Left ventricle myocardium superior (tissue), 1 donor: ENCODE measurements at regions not wholly inside any gene's neighbourhood (a gene's known extent, or its start where the extent isn't known, plus 50 kb on each side); places are given as distances from the start of the nearest gene placed in this dataset.
"Not testable (repeated sequence)": the region's sequence is repeated elsewhere in the genome, so short reads cannot be mapped to it uniquely, and the experiment has no call there.

Experiments used
- ATAC-seq: fragments of 200-7000 bp; cut with Tn5 transposase; one replicate; pipeline ENCODE4 v1.9.1; 2020; ENCODE audit warnings: mild to moderate bottlenecking, moderate library complexity
- DNase-seq: peaks from one replicate; pipeline ENCODE4 v3.0.0-alpha.2; 2020
- intact Hi-C: fragments of 100-400 bp; cut with micrococcal nuclease; formaldehyde crosslinking; loops from one replicate; pipeline ENCODE4 v1.11.0; 2022
- donor health status: DM: no; HTN: yes; CAD: no; lungs with severe emphysema.

DNA sequence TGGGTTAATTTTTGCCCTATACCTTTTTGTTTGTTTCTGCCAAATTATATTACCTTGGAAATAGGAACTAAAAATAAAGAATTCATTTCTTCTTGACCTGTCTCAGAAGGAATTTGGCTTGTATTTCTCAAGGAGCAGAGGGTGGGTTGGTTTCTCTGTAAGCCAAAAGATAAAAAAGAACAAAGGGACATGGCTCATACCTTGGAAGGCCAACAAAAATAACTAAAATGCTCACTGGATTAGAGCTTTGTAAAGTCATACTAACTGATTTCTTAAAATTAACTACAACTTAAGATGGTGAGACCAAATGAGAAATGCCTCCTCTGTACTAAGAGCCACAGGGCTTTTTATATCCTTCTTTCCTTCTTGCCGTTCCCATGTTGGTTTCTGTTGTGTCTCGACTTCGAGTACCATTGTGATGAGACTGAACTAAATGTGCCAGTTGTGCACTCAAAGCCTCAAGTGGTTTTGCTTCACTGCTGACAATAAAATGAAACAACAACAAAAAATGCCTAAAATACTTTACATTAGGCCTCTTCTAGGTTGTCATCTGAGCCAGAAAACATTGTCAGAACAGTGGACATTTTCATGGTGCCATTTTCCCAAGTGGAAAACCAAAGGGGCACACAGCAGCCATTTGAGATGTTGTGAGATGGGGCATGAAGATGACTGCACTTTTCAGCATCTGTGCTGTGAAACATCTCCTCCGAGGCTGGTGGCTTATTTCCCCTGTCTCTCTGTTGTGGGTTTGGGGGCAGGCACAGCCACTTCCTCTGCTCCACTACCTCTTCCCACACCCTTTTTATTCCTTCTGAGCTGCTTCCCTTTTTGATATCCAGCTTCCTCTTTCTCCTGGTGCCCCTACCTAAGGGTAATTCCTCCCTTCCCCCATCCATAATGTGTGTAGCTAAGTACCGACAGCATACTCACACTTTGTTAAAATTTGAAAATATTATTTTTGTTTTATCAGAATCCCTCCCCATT is 51.8 kb upstream of the AGR3 start:
- peak; percentile 29 for ATAC-seq
- intact Hi-C loops = no loop called here
- peak; percentile 30 for DNase-seq

- DNase-seq = no peak
- ATAC-seq = no peak
- intact Hi-C loops = no loop called here
Observed at GRCh38 chr7:16934722-16935340, 53.0 kb upstream of the AGR3 start.

- intact Hi-C loops = no loop called here
- no peak for ATAC-seq
Observed at GRCh38 chr7:16935341-16935735, 53.6 kb upstream of the AGR3 start.

DNA sequence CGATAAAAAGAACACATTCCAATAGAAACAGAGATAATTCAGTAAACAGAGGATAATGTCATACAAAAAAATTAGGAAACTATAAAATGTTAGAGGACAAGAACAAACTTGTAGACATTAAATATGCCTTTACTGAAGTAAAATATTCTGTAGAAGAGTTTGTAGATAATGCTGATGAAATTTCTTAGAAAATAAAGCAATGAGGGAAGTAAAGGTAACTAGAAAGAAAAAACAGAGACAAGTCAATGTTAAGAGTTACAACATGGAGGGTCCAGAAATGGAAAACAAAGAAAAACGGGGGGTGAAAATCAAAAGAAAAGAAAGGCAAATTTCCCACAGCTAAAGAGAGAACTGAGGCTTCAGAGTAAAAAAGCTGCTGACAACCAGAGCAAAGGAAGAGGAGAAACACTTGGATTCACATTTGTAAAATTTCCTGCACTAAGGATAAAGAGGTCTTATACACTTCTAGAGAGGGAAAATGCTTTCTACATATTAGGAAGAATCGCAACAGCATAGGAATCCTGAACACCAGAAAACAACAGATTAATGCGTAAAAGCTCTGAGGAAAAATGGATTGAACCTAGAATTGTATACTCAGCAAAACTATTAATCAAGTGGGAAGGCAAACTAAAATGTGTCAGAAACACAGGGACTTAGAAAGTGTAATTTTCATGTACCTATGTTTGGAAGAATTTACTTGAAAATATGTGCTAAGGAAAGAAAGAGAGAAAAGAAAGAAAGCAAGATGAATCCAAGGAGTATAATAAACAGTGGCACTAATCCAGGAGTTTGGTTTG is 55.0 kb upstream of the AGR3 start:
- intact Hi-C loops = no loop called here
- ATAC-seq = no peak
- DNase-seq = no peak

More at GRCh38 chr7:16935341-16935735, 53.6 kb upstream of the AGR3 start:
- no peak for DNase-seq

DNA sequence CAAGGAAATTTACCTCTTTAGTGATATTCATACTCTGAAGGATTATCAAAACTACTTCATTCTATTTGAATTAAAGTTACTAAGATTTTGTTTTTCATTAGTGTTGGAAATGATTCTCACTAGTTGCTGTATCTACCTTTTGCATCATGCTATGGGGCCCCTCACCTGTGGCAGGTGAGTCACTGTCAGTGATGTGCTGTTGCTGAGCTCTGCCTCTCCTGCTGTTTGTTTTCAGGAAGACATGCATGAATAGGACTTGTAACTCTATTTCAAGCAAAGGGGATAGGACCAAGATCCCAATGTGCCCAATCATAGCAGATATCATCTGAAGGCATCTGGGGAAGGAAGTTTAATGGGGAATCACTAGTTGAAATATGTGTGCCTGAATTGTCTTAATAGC is 57.4 kb upstream of the AGR3 start:
- intact Hi-C loops = no loop called here
- ATAC-seq = no peak

DNA sequence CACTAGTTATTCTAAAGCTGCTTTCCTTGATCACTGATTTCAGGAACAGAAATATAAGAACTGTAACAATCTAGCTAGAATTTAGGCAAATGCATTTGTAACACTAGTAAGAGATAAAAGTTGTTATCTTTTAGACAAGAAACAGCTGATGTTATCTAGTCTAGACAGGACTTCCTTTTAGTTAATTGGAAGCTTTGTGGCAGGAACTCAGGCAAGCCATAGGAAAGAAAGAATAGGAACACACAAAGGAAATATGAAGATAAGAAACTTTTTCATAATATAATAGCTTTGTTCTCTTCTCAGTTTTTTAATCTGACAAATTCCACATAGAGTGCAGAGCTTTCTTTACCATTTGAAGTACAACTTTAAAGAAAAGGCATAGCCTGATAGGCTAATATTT is 59.0 kb upstream of the AGR3 start:
- ATAC-seq = no peak
- DNase-seq = no peak
- intact Hi-C loops = no loop called here

More for the DNA sequence above, 57.4 kb upstream of the AGR3 start:
- DNase-seq = no peak

GRCh38 chr7:16942929-16943509 is 61.2 kb upstream of the AGR3 start:
- intact Hi-C loops = no loop called here
- no peak for ATAC-seq
- DNase-seq = peak; percentile 17

DNA sequence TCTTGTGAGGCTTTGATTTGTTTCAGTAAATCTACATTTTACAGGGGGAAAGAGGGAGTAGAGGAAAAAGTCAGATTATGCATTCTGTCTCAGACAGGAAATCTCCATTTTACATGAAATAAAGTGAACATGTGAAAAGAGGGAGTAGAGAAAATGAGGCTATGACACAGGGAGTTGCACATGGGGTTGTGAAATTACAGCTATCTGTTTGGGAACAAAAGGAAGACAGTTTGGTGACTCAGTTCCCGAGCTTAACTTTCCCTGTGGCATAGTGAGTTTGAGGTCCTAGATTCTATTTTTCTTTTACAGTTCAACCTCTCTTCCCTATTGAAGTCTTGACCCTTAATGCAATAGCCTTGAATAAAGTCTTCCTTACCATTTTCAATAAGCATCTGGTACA is 63.2 kb upstream of the AGR3 start:
- intact Hi-C loops = no loop called here
- ATAC-seq (no peak), DNase-seq (no peak)

- DNase-seq = no peak
- intact Hi-C loops = no loop called here
- ATAC-seq = no peak
Observed at GRCh38 chr7:16945372-16945771, 63.6 kb upstream of the AGR3 start.

DNA sequence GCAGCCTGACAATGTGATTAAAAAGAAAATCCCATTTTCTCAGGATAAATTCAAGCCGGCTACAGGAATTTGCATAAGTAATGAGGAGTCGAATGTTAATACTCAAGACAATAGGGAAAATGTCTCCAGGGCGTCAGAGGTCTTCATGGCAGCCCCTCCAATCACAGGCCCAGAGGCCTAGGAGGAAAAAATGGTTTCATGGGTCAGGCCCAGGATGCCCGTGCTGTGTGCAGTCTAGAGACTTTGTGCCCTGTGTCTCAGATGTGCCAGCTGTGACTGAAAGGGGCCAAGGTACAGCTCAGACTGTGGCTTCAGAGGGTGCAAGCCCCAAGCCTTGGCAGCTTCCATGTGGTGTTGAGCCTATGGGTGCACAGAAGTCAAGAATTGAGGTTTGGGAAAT is 66.3 kb upstream of the AGR3 start:
- intact Hi-C loops, ATAC-seq: not testable (repeated sequence)

GRCh38 chr7:16951483-16952080 is 69.8 kb upstream of the AGR3 start:
- intact Hi-C loops = no loop called here
- ATAC-seq = no peak
- DNase-seq = no peak

More for the DNA sequence above, 66.3 kb upstream of the AGR3 start:
- not testable (repeated sequence) for DNase-seq

DNA sequence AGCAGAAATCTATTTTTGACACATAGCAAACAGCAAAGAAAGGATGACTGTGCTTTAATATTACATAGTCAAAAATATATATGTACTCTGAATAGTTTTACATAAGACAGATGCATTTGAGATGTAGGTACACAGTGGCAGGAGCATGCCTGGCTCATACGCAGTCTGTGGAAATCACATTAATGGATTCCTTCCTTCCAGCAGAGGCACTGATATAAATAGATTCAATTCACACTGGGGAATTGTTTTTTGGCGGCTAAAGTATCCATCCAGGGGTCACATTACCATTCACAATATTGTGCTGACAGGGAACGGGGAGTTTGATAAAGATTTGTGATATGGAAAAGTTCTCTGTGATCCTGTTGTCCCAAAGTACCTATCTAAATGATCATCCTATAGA is 72.5 kb upstream of the AGR3 start:
- intact Hi-C loops = no loop called here
- DNase-seq (no peak), ATAC-seq (peak; percentile 67)

DNA sequence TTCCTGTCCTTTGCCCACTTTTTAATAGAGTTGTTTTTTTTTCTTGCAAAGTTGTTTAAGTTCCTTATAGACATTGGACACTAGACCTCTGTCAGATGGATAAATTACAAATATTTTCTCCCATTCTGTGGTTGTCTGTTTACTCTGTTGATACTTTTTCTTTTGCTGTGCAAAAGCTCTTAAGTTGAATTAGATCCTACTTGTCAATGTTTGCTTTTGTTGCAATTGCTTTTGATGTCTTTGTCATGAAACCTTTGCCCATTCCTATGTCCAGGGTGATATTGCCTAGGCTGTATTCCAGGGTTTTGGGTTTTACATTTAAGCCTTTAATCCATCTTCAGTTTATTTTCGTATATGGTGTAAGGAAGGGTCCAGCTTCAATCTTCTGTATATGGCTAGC is 76.9 kb upstream of the AGR3 start:
- intact Hi-C loops = no loop called here
- no peak for DNase-seq
- no peak for ATAC-seq

DNA sequence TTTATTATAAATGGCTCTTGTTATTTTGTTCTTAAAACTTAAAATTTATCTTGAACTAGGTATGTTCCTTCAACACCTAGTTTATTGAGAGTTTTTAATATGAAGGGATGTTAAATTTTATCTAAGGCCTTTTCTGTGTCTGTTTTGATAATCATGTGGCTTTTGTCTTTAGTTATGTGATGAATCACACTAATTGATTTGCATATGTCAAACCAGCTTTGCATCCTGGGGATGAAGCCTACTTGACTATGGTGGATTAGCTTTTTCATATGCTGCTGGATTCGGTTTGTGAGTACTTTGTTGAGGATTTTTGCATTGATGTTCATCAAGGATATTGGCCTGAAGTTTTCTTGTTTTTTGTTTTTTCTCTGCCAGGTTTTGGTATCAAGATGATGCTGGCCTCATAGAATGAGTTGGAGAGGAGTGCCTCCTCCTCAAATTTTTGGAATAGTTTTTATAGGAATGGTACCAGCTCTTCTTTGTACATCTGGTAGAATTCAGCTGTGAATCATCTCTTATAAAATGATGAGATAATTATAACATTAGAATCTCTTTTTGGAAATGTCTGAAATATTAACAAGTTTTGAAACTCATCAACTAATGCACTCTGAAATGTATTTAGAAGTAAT is 78.7 kb upstream of the AGR3 start:
- intact Hi-C loops = no loop called here
- ATAC-seq (no peak), DNase-seq (no peak)

DNA sequence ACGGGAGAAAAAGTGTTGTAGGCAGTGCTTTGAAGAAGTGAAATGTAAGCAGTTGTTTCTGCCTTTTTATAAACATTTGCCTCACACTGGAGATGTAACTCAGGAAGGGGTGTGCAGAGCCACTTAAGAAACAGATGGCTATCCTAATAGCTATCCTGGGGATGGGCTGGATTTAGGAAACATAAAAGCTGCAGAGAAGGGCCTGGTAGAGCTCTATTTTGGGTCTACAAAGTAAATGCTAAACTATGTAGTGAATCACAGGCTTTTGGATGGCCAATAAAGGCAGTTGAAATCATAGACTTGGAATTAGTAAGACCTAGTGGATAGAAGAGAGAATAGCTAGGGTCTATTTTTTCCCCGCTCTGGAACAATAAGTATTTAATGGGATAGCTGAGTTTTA is 79.9 kb upstream of the AGR3 start:
- no peak for ATAC-seq

GRCh38 chr7:16963044-16963443 is 81.3 kb upstream of the AGR3 start:
- intact Hi-C loops = no loop called here
- DNase-seq (no peak), ATAC-seq (no peak)

More for the DNA sequence above, 79.9 kb upstream of the AGR3 start:
- intact Hi-C loops = no loop called here
- DNase-seq = no peak

DNA sequence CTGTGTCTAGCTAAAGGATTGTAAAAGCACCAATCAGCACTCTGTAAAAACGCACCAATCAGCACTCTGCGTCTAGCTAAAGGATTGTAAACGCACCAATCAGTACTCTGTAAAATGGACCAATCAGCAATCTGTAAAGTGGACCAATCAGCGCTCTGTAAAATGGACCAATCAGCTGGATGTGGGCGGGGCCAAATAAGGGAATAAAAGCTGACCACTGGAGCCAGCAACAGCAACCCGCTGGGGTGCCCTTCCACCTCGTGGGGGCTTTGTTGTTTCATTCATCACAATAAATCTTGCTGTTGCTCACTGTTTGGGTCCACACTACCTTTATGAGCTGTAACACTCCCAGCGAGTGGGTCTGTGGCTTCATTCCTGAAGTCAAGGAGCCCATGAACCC is 83.9 kb upstream of the AGR3 start:
- DNase-seq, ATAC-seq, intact Hi-C loops: not testable (repeated sequence)

GRCh38 chr7:16967300-16967811 is 85.6 kb upstream of the AGR3 start:
- DNase-seq (no peak), ATAC-seq (peak; percentile 96)
- intact Hi-C loops = no loop called here
